ENCODE measurements at regions not wholly inside any gene's neighbourhood (a gene's known extent, or its start where the extent isn't known, plus 50 kb on each side); places are given as distances from the start of the nearest gene placed in this dataset.

DNA sequence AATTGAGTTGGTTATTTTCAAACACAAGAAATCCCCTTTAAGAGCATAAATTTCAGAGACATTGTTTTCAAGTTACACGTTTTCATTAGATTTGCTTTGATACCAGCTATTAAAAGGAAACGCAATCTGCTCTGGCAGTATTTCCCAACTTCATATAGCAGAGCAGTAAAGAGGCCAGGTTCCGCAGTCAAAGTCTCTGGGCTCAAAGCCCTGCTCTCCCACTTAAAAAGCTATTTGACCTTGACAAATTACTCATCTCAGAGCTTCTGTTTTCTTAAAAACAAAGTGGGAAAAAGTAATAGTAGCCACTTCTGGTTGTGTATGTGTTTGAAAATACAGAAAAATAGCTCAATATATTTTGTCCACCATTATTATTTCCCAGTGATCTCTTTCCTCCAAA lies 89.7 kb upstream of the CDYL2 start:
- TF ChIP-seq TAF1 (IDR thresholded peaks at IDR 0.05; ENCODE audit: borderline replicate concordance, insufficient read depth, low read length) = no peak
- TF ChIP-seq SIN3A (IDR thresholded peaks at IDR 0.05; ENCODE audit: borderline replicate concordance, insufficient read depth, low read length) = no peak
- TF ChIP-seq, protein P1, sequence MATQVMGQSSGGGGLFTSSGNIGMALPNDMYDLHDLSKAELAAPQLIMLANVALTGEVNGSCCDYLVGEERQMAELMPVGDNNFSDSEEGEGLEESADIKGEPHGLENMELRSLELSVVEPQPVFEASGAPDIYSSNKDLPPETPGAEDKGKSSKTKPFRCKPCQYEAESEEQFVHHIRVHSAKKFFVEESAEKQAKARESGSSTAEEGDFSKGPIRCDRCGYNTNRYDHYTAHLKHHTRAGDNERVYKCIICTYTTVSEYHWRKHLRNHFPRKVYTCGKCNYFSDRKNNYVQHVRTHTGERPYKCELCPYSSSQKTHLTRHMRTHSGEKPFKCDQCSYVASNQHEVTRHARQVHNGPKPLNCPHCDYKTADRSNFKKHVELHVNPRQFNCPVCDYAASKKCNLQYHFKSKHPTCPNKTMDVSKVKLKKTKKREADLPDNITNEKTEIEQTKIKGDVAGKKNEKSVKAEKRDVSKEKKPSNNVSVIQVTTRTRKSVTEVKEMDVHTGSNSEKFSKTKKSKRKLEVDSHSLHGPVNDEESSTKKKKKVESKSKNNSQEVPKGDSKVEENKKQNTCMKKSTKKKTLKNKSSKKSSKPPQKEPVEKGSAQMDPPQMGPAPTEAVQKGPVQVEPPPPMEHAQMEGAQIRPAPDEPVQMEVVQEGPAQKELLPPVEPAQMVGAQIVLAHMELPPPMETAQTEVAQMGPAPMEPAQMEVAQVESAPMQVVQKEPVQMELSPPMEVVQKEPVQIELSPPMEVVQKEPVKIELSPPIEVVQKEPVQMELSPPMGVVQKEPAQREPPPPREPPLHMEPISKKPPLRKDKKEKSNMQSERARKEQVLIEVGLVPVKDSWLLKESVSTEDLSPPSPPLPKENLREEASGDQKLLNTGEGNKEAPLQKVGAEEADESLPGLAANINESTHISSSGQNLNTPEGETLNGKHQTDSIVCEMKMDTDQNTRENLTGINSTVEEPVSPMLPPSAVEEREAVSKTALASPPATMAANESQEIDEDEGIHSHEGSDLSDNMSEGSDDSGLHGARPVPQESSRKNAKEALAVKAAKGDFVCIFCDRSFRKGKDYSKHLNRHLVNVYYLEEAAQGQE (IDR thresholded peaks at IDR 0.05; ENCODE audit: insufficient read depth in 1 of 2, low read depth in 2 of 2, low read length in 2 of 2) = no peak
